Mesothelial cell of epicardium (in vitro differentiated cells): ENCODE measurements at regions not wholly inside any gene's neighbourhood (a gene's known extent, or its start where the extent isn't known, plus 50 kb on each side); places are given as distances from the start of the nearest gene placed in this dataset.
"Not testable (repeated sequence)": the region's sequence is repeated elsewhere in the genome, so short reads cannot be mapped to it uniquely, and the experiment has no call there.

ENCODE experiments used
- DNase-seq, 2 experiments: peaks; one replicate each; pipeline ENCODE4 v3.0.0; 2021; ENCODE audit warnings: low spot score in 2 of 2; ENCODE audit not compliant: unreplicated experiment in 2 of 2
- H3K27ac Mint-ChIP-seq: 2 replicates; pipeline ENCODE4 v1.8.0; 2021; ENCODE audit warnings: mixed read lengths
- H3K27me3 Mint-ChIP-seq: 2 replicates; pipeline ENCODE4 v1.8.0; 2021; ENCODE audit warnings: low read depth, mixed read lengths
- H3K36me3 Mint-ChIP-seq: 2 replicates; pipeline ENCODE4 v1.8.0; 2021; ENCODE audit warnings: mixed read lengths
- H3K4me1 Mint-ChIP-seq: 2 replicates; pipeline ENCODE4 v1.8.0; 2021; ENCODE audit warnings: mixed read lengths
- H3K4me3 Mint-ChIP-seq: 2 replicates; pipeline ENCODE4 v1.8.0; 2021; ENCODE audit warnings: mild to moderate bottlenecking, moderate library complexity, mixed read lengths
- H3K9me3 Mint-ChIP-seq: 2 replicates; pipeline ENCODE4 v1.8.0; 2021; ENCODE audit warnings: mixed read lengths
- CTCF ChIP-seq: fragments of 200-600 bp; sonication (generic); IDR thresholded peaks from one replicate; pipeline ENCODE4 v1.5.0; 2021; ENCODE audit warnings: antibody characterized with exemption; ENCODE audit not compliant: unreplicated experiment

- DNase-seq, result no peak
- no peak for TF ChIP-seq CTCF
- Mint-ChIP-seq H3K27me3 (peaks cover 34% of the 10 kb centered on the region), H3K9me3 (peaks cover 6% of the 10 kb centered on the region), H3K4me3 (no peak overlapping the region), H3K27ac (no peak overlapping the region), H3K4me1 (peaks cover 22% of the 10 kb centered on the region), H3K36me3 (no peaks in the 10 kb centered on the region)
These were observed 60.2 kb upstream of the PNPLA4 start for GRCh38 chrX:7987160-7988012.

GRCh38 chrX:7986738-7987137 is 59.5 kb upstream of the PNPLA4 start:
- peaks cover 22% of the 10 kb centered on the region for H3K4me1 Mint-ChIP-seq
- not testable (repeated sequence) for H3K36me3 Mint-ChIP-seq, DNase-seq, H3K9me3 Mint-ChIP-seq, H3K4me3 Mint-ChIP-seq, H3K27ac Mint-ChIP-seq
- peaks cover 27% of the 10 kb centered on the region for H3K27me3 Mint-ChIP-seq

GRCh38 chrX:7985568-7985967 is 58.4 kb upstream of the PNPLA4 start:
- no peak overlapping the region for H3K27ac Mint-ChIP-seq
- DNase-seq, result no peak
- no peak overlapping the region for H3K4me3 Mint-ChIP-seq
- H3K27me3 Mint-ChIP-seq, result peaks cover 25% of the 10 kb centered on the region
- no peaks in the 10 kb centered on the region for H3K36me3 Mint-ChIP-seq
- peaks cover 22% of the 10 kb centered on the region for H3K4me1 Mint-ChIP-seq
- H3K9me3 Mint-ChIP-seq, result peaks cover 6% of the 10 kb centered on the region
- TF ChIP-seq CTCF, result no peak

GRCh38 chrX:7983581-7983980 is 56.4 kb upstream of the PNPLA4 start:
- Mint-ChIP-seq H3K36me3 (no peaks in the 10 kb centered on the region), H3K27me3 (peaks cover 14% of the 10 kb centered on the region), H3K9me3 (peaks cover 7% of the 10 kb centered on the region), H3K27ac (no peak overlapping the region), H3K4me3 (no peak overlapping the region), H3K4me1 (peaks cover 19% of the 10 kb centered on the region)
- TF ChIP-seq CTCF, result no peak
- DNase-seq, result no peak
